PC-9 (cell line): ENCODE measurements at regions not wholly inside any gene's neighbourhood (a gene's known extent, or its start where the extent isn't known, plus 50 kb on each side); places are given as distances from the start of the nearest gene placed in this dataset.
A peak's percentile ranks its signal among the peaks of the same experiment; 100 is the strongest.

ENCODE experiments used
- CTCF ChIP-seq: fragments of 200-600 bp; sonication (generic); conservative IDR thresholded peaks from 2 replicates; pipeline ENCODE4 v1.6.1; 2017; ENCODE audit warnings: mixed run types, antibody characterized with exemption, mild to moderate bottlenecking, moderate library complexity
- EZH2 ChIP-seq: fragments of 200-600 bp; sonication (generic); IDR thresholded peaks from 2 replicates; pipeline ENCODE4 v1.8.0; 2017; ENCODE audit warnings: antibody characterized with exemption, low read depth

DNA sequence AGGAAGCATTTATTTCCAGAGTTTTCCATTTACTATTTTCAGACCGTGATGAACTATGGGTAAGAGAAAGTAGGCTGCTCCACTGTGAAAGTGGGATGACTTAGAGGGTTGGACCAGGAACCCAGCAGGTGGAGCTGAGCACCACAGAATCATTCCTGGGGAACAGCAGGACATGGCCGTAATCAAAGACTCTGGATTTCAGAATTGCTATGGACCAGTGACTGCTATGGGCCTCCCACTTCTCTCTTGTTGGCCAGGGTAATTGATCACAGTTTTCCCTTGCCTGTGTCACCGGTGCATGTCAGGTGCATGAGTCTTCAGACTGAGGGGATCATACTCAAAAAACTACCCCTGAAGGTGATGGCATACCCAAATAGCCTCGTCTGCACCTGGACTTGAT, 90.6 kb upstream of the GPC1 start:
- TF ChIP-seq CTCF = peak; percentile 35; the same call in 1 of the 2 replicates
- TF ChIP-seq EZH2 = no peak
